Neural progenitor cell (in vitro differentiated cells): ENCODE measurements at regions not wholly inside any gene's neighbourhood (a gene's known extent, or its start where the extent isn't known, plus 50 kb on each side); places are given as distances from the start of the nearest gene placed in this dataset.

ENCODE experiments used
- EZH2 ChIP-seq: fragments of 200-600 bp; sonication (generic); IDR thresholded peaks from 2 replicates; pipeline ENCODE4 v1.6.1; 2017; ENCODE audit warnings: antibody characterized with exemption, mild to moderate bottlenecking, moderate library complexity
- TF ChIP-seq, protein P1 (sequence below): fragments of 200-600 bp; sonication (generic); IDR thresholded peaks from 2 replicates; pipeline ENCODE4 v1.5.1; 2017; ENCODE audit warnings: antibody characterized with exemption, mild to moderate bottlenecking

DNA sequence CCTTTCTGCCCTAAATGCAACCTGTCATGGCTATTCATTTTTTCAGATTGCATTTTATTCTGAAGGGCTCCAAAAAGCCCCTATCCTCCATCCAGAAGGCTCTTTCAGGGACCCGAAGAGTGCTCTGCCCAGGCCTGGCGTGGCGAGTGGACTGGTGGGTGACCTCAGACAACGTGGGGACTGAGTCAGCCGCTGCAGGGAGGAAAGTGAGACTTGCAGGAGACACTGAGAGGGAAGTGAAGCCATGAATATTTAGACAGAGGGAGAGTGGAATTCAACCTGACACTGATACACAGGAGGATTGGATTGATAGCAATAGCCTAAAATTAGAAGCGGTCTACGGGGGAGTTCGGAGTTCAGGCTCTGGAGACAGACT is 63.6 kb upstream of the SIX2 start:
- TF ChIP-seq, protein P1, sequence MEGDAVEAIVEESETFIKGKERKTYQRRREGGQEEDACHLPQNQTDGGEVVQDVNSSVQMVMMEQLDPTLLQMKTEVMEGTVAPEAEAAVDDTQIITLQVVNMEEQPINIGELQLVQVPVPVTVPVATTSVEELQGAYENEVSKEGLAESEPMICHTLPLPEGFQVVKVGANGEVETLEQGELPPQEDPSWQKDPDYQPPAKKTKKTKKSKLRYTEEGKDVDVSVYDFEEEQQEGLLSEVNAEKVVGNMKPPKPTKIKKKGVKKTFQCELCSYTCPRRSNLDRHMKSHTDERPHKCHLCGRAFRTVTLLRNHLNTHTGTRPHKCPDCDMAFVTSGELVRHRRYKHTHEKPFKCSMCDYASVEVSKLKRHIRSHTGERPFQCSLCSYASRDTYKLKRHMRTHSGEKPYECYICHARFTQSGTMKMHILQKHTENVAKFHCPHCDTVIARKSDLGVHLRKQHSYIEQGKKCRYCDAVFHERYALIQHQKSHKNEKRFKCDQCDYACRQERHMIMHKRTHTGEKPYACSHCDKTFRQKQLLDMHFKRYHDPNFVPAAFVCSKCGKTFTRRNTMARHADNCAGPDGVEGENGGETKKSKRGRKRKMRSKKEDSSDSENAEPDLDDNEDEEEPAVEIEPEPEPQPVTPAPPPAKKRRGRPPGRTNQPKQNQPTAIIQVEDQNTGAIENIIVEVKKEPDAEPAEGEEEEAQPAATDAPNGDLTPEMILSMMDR = no peak
- no peak for TF ChIP-seq EZH2
